Right atrium auricular region (tissue), 2 donors: ENCODE measurements at regions not wholly inside any gene's neighbourhood (a gene's known extent, or its start where the extent isn't known, plus 50 kb on each side); places are given as distances from the start of the nearest gene placed in this dataset.

Source experiments
- DNase-seq: peaks from one replicate; pipeline ENCODE4 v3.0.0-alpha.2; 2019; ENCODE audit warnings: low spot score
- H3K27ac ChIP-seq, 2 donors: fragments of 200-600 bp; sonication (generic); 1 replicate in 1 of 2; 2 replicates in 1 of 2; pipeline ENCODE4 v1.5.1; 2016 to 2019
- H3K27me3 ChIP-seq, 2 donors: fragments of 200-600 bp; sonication (generic); one replicate each; pipeline versions ENCODE4 v1.5.1 to v1.6.0; 2017 to 2019
- H3K36me3 ChIP-seq: fragments of 200-600 bp; sonication (generic); one replicate; pipeline ENCODE4 v1.5.1; 2016
- H3K4me1 ChIP-seq, 2 donors: fragments of 200-600 bp; sonication (generic); one replicate each; pipeline versions ENCODE4 v1.5.1 to v1.6.0; 2017 to 2019
- H3K4me3 ChIP-seq, 2 donors: fragments of 200-600 bp; sonication (generic); 1 replicate in 1 of 2; 2 replicates in 1 of 2; pipeline ENCODE4 v1.5.1; 2017 to 2019; ENCODE audit warnings: mild to moderate bottlenecking in 1 of 2, moderate library complexity in 1 of 2
- H3K9me3 ChIP-seq, 2 donors: fragments of 200-600 bp; sonication (generic); one replicate each; pipeline ENCODE4 v1.5.1; 2019
- CTCF ChIP-seq, 2 donors: fragments of 200-600 bp; sonication (generic); IDR thresholded peaks; one replicate each; pipeline ENCODE4 v1.5.1; 2019; ENCODE audit warnings: antibody characterized with exemption in 2 of 2

GRCh38 chr2:111654829-111655228 lies 229.2 kb downstream of the ANAPC1 start:
- TF ChIP-seq CTCF (IDR thresholded peaks at IDR 0.05), result no peak
- Histone ChIP-seq H3K4me3 (no peak overlapping the region), H3K4me1 (peaks cover 0 to 10% of the 10 kb centered on the region in 2 donors), H3K27me3 (no peaks in the 10 kb centered on the region), H3K9me3 (no peaks in the 10 kb centered on the region), H3K27ac (no peak overlapping the region), H3K36me3 (no peaks in the 10 kb centered on the region)
- DNase-seq, result no peak

- no peak for DNase-seq
- no peak for TF ChIP-seq CTCF (IDR thresholded peaks at IDR 0.05)
- Histone ChIP-seq H3K4me1 (peaks cover 0 to 11% of the 10 kb centered on the region in 2 donors), H3K27me3 (no peaks in the 10 kb centered on the region), H3K36me3 (no peaks in the 10 kb centered on the region), H3K27ac (no peak overlapping the region), H3K4me3 (no peak overlapping the region), H3K9me3 (no peaks in the 10 kb centered on the region)
Observed at GRCh38 chr2:111656436-111656835, 227.6 kb downstream of the ANAPC1 start.

GRCh38 chr2:111656894-111657293 lies 227.1 kb downstream of the ANAPC1 start:
- DNase-seq, result no peak
- Histone ChIP-seq H3K27ac (no peak overlapping the region), H3K4me1 (peaks cover 0 to 11% of the 10 kb centered on the region in 2 donors), H3K4me3 (no peak overlapping the region), H3K27me3 (no peaks in the 10 kb centered on the region), H3K36me3 (no peaks in the 10 kb centered on the region), H3K9me3 (no peaks in the 10 kb centered on the region)
- TF ChIP-seq CTCF (IDR thresholded peaks at IDR 0.05), result no peak

- H3K27ac ChIP-seq, result no peak overlapping the region
- no peaks in the 10 kb centered on the region for H3K27me3 ChIP-seq
- no peak for DNase-seq
- peaks cover 0 to 12% of the 10 kb centered on the region in 2 donors for H3K4me1 ChIP-seq
- H3K36me3 ChIP-seq, result no peaks in the 10 kb centered on the region
- TF ChIP-seq CTCF (IDR thresholded peaks at IDR 0.05), result no peak
- H3K4me3 ChIP-seq, result no peak overlapping the region
- no peaks in the 10 kb centered on the region for H3K9me3 ChIP-seq
Observed at GRCh38 chr2:111657351-111657975, 226.5 kb downstream of the ANAPC1 start.

GRCh38 chr2:111659361-111660333 lies 224.3 kb downstream of the ANAPC1 start:
- TF ChIP-seq CTCF (IDR thresholded peaks at IDR 0.05), result no peak
- Histone ChIP-seq H3K9me3 (no peaks in the 10 kb centered on the region), H3K36me3 (no peaks in the 10 kb centered on the region), H3K27me3 (no peaks in the 10 kb centered on the region), H3K4me3 (no peak overlapping the region), H3K4me1 (peaks cover 0 to 18% of the 10 kb centered on the region in 2 donors), H3K27ac (peak overlapping the region in 1 of 2 donors; percentile 51)
- DNase-seq, result peak; percentile 88
